H9 (cell line): ENCODE measurements at regions not wholly inside any gene's neighbourhood (a gene's known extent, or its start where the extent isn't known, plus 50 kb on each side); places are given as distances from the start of the nearest gene placed in this dataset.

Source experiments
- DNase-seq: peaks from one replicate; pipeline ENCODE4 v3.0.0-alpha.2; 2017
- H2AFZ ChIP-seq: one replicate; pipeline ENCODE4 v1.6.1; 2013; ENCODE audit warnings: mild to moderate bottlenecking, low read length, control low read depth, moderate library complexity
- H2AK5ac ChIP-seq: 2 replicates; pipeline ENCODE4 v1.6.1; 2013; ENCODE audit warnings: low read length, control low read depth, mixed read lengths; ENCODE audit not compliant: insufficient read length
- H2BK120ac ChIP-seq: one replicate; pipeline ENCODE4 v1.6.1; 2013; ENCODE audit warnings: low read depth, mild to moderate bottlenecking, low read length, control low read depth, inconsistent platforms; ENCODE audit not compliant: poor library complexity, severe bottlenecking
- H2BK12ac ChIP-seq: 2 replicates; pipeline ENCODE4 v1.6.1; 2013; ENCODE audit warnings: low read length, control low read depth, mixed read lengths, low read depth; ENCODE audit not compliant: insufficient read length
- H2BK15ac ChIP-seq: 2 replicates; pipeline ENCODE4 v1.6.1; 2013; ENCODE audit warnings: low read depth, low read length, control low read depth
- H2BK20ac ChIP-seq: one replicate; pipeline ENCODE4 v1.6.1; 2013; ENCODE audit warnings: low read depth, mild to moderate bottlenecking, low read length, control low read depth, inconsistent platforms; ENCODE audit not compliant: poor library complexity, severe bottlenecking
- H2BK5ac ChIP-seq: 2 replicates; pipeline ENCODE4 v1.6.1; 2013; ENCODE audit warnings: low read length, control low read depth, mixed read lengths; ENCODE audit not compliant: insufficient read length
- H3K14ac ChIP-seq: 2 replicates; pipeline ENCODE4 v1.6.1; 2013; ENCODE audit warnings: low read length, control low read depth; ENCODE audit not compliant: insufficient read depth
- H3K18ac ChIP-seq: 2 replicates; pipeline ENCODE4 v1.6.1; 2013; ENCODE audit warnings: low read depth, mild to moderate bottlenecking, mixed read lengths, low read length, control low read depth; ENCODE audit not compliant: insufficient read length
- H3K23ac ChIP-seq: 2 replicates; pipeline ENCODE4 v1.6.1; 2013; ENCODE audit warnings: low read length, control low read depth, mixed read lengths, low read depth; ENCODE audit not compliant: insufficient read length
- H3K23me2 ChIP-seq: 2 replicates; pipeline ENCODE4 v1.6.1; 2013; ENCODE audit warnings: low read depth, mild to moderate bottlenecking, mixed read lengths, low read length, control low read depth; ENCODE audit not compliant: insufficient read length, poor library complexity, severe bottlenecking
- H3K27ac ChIP-seq: 2 replicates; pipeline ENCODE4 v1.5.1; 2013; ENCODE audit warnings: low read length, control low read depth, mixed read lengths, low read depth; ENCODE audit not compliant: insufficient read length
- H3K27me3 ChIP-seq: 2 replicates; pipeline ENCODE4 v1.6.1; 2013; ENCODE audit warnings: low read length, control low read depth, inconsistent platforms; ENCODE audit not compliant: insufficient read depth
- H3K4ac ChIP-seq: 2 replicates; pipeline ENCODE4 v1.6.1; 2013; ENCODE audit warnings: low read depth, mild to moderate bottlenecking, control low read depth, inconsistent platforms, low read length, moderate library complexity
- H3K4me1 ChIP-seq: 2 replicates; pipeline ENCODE4 v1.6.1; 2013; ENCODE audit warnings: low read length, control low read depth, inconsistent platforms; ENCODE audit not compliant: insufficient read depth
- H3K4me2 ChIP-seq: 2 replicates; pipeline ENCODE4 v1.6.1; 2013; ENCODE audit warnings: low read length, control low read depth, mixed read lengths; ENCODE audit not compliant: insufficient read length, insufficient read depth
- H3K56ac ChIP-seq: 2 replicates; pipeline ENCODE4 v1.6.1; 2013; ENCODE audit warnings: low read depth, mild to moderate bottlenecking, mixed read lengths, low read length, control low read depth; ENCODE audit not compliant: insufficient read length
- H3K79me1 ChIP-seq: 2 replicates; pipeline ENCODE4 v1.6.1; 2013; ENCODE audit warnings: low read depth, mild to moderate bottlenecking, moderate library complexity, low read length, control low read depth, inconsistent platforms; ENCODE audit not compliant: insufficient read depth, poor library complexity, severe bottlenecking
- H3K79me2 ChIP-seq: 2 replicates; pipeline ENCODE4 v1.6.1; 2013; ENCODE audit warnings: low read length, control low read depth, inconsistent platforms; ENCODE audit not compliant: insufficient read depth
- H3K9ac ChIP-seq: 2 replicates; pipeline ENCODE4 v1.6.1; 2013; ENCODE audit warnings: low read length, control low read depth, mixed read lengths; ENCODE audit not compliant: insufficient read length; ENCODE audit errors: extremely low read depth
- H3K9me3 ChIP-seq: one replicate; pipeline ENCODE4 v1.6.1; 2013; ENCODE audit warnings: low read depth, low read length, inconsistent platforms; ENCODE audit not compliant: control insufficient read depth
- H3T11ph ChIP-seq: one replicate; pipeline ENCODE4 v1.6.1; 2013; ENCODE audit warnings: mild to moderate bottlenecking, low read length, control low read depth, inconsistent platforms
- H4K20me1 ChIP-seq: one replicate; pipeline ENCODE4 v1.6.1; 2013; ENCODE audit not compliant: control insufficient read depth, insufficient read length, insufficient read depth
- H4K5ac ChIP-seq: 2 replicates; pipeline ENCODE4 v1.6.1; 2013; ENCODE audit warnings: low read depth, mild to moderate bottlenecking, mixed read lengths, low read length, control low read depth; ENCODE audit not compliant: insufficient read length
- H4K8ac ChIP-seq: replicated peaks from 2 replicates; pipeline ENCODE4 v1.6.1; 2013; ENCODE audit warnings: low read length, control low read depth, mixed read lengths, low read depth; ENCODE audit not compliant: insufficient read length
- H4K91ac ChIP-seq: 2 replicates; pipeline ENCODE4 v1.6.1; 2013; ENCODE audit warnings: low read depth, mild to moderate bottlenecking, moderate library complexity, mixed read lengths, low read length, control low read depth; ENCODE audit not compliant: insufficient read length
- H3K27ac Mint-ChIP-seq, 3 experiments: 2 replicates in 2 of 3; 3 replicates in 1 of 3; pipeline ENCODE4 v1.8.0; 2020 to 2021; ENCODE audit warnings: mixed read lengths in 3 of 3, mild to moderate bottlenecking in 1 of 3, moderate library complexity in 1 of 3
- H3K27me3 Mint-ChIP-seq: 2 replicates; pipeline ENCODE4 v1.8.0; 2021; ENCODE audit warnings: low read depth, mild to moderate bottlenecking, moderate library complexity, mixed read lengths
- H3K36me3 Mint-ChIP-seq, 3 experiments: 2 replicates in 2 of 3; 3 replicates in 1 of 3; pipeline ENCODE4 v1.8.0; 2020 to 2021; ENCODE audit warnings: low read depth in 3 of 3, mixed read lengths in 3 of 3; ENCODE audit not compliant: insufficient read depth in 1 of 3
- H3K4me1 Mint-ChIP-seq, 2 experiments: 2 replicates each; pipeline ENCODE4 v1.8.0; 2020; ENCODE audit warnings: mixed read lengths in 2 of 2
- H3K4me3 Mint-ChIP-seq, 2 experiments: 2 replicates in 1 of 2; 3 replicates in 1 of 2; pipeline ENCODE4 v1.8.0; 2020 to 2021; ENCODE audit warnings: mild to moderate bottlenecking in 2 of 2, mixed read lengths in 2 of 2, moderate library complexity in 1 of 2
- H3K9me3 Mint-ChIP-seq, 2 experiments: 2 replicates in 1 of 2; 3 replicates in 1 of 2; pipeline ENCODE4 v1.8.0; 2020; ENCODE audit warnings: mild to moderate bottlenecking in 2 of 2, mixed read lengths in 2 of 2, moderate library complexity in 1 of 2
- CTCF ChIP-seq: fragments of 200-600 bp; sonication (generic); conservative IDR thresholded peaks from 3 replicates; pipeline ENCODE4 v1.8.0; 2021; ENCODE audit warnings: antibody characterized with exemption, mild to moderate bottlenecking
- WGBS: extraction: QIAGEN DNeasy Blood & Tissue Kit; methylation state at CpG from one replicate; pipeline ENCODE4 v1.1.7; 2013; ENCODE audit warnings: missing lambda C conversion rate, low lambda C conversion rate, mixed read lengths; ENCODE audit not compliant: insufficient read length; ENCODE audit errors: extremely low coverage; 5-methylcytosine and 5-hydroxymethylcytosine counted together

- peak overlapping the region in 1 of 3 experiments; percentile 29; a peak in 1 of 7 replicates for H3K27ac Mint-ChIP-seq
- Histone ChIP-seq H3K9me3 (no peaks in the 10 kb centered on the region), H3K27me3 (no peaks in the 10 kb centered on the region), H4K20me1 (no peaks in the 10 kb centered on the region), H3K79me2 (no peaks in the 10 kb centered on the region), H3K4ac (no peak overlapping the region), H4K8ac (no peak overlapping the region), H2BK120ac (no peak overlapping the region), H3K14ac (no peak overlapping the region), H3K9ac (no peak overlapping the region), H2AFZ (no peak overlapping the region), H3K23ac (no peak overlapping the region), H2AK5ac (no peak overlapping the region), H3K4me2 (no peak overlapping the region), H4K5ac (no peak overlapping the region), H3K79me1 (no peaks in the 10 kb centered on the region), H2BK20ac (no peak overlapping the region), H2BK5ac (no peak overlapping the region), H3K4me1 (no peaks in the 10 kb centered on the region; the same call in 1 of the 2 replicates), H4K91ac (no peak overlapping the region), H2BK12ac (no peak overlapping the region), H3T11ph (no peak overlapping the region), H3K27ac (no peak overlapping the region), H3K23me2 (no peaks in the 10 kb centered on the region), H2BK15ac (no peak overlapping the region), H3K18ac (no peak overlapping the region), H3K56ac (no peak overlapping the region)
- no peak for DNase-seq
- no peak overlapping the region for H3K4me3 Mint-ChIP-seq
- WGBS = no CpG with 5 or more reads among the region's 1 CpG
- no peaks in the 10 kb centered on the region for H3K9me3 Mint-ChIP-seq
- no peaks in the 10 kb centered on the region for H3K27me3 Mint-ChIP-seq
- H3K4me1 Mint-ChIP-seq = peaks cover 12 to 21% of the 10 kb centered on the region in 2 experiments
- no peak for TF ChIP-seq CTCF
- H3K36me3 Mint-ChIP-seq = no peaks in the 10 kb centered on the region
Observed at GRCh38 chr18:68498636-68499035, 216.3 kb downstream of the TMX3 start.
